ENCODE measurements at regions not wholly inside any gene's neighbourhood (a gene's known extent, or its start where the extent isn't known, plus 50 kb on each side); places are given as distances from the start of the nearest gene placed in this dataset.

DNA sequence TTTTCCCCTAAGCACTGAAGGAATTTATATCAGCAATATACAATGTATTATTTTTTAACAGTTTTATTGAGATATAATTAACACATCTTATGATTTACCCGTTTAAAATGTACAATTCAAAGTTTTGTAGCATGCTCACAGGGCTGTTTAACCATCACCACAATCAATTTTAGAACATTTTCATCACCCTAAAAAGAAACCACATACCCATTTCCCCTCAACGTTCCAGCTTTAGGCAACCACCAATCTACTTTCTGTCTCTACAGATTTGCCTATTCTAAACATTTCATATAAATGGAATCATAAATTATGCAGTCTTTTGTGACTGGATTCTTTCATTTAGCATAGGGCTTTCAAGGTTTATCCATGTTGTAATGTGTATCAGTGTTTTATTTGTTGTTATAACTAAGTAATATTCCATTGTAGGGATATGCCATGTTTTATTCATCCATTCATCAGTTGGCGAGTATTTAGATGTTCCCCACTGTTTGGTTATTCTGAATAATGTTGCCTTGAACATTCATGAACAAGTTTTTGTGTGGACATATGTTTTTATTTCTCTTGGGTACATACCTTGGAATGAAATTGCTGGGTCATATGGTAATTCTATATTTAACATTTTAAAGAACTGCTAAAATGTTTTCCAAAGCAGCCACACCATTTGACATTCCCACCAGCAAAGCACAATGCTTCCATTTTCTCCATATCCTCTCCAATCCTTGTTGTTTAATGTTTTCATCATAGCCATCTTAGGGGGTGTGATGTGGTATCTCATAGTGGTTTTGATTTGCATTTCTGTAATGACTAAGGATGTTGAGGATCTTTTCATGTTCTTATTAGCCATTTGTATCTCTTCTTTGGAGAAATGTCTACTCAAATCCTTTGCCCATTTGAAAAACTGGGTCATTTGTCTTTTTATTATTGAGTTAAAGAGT lies 188.5 kb downstream of the TM2D1 start:
- intact Hi-C loops (cut with DNase I) = no loop called here
- ATAC-seq (no peak), DNase-seq (ENCODE audit: low spot score) (no peak)

DNA sequence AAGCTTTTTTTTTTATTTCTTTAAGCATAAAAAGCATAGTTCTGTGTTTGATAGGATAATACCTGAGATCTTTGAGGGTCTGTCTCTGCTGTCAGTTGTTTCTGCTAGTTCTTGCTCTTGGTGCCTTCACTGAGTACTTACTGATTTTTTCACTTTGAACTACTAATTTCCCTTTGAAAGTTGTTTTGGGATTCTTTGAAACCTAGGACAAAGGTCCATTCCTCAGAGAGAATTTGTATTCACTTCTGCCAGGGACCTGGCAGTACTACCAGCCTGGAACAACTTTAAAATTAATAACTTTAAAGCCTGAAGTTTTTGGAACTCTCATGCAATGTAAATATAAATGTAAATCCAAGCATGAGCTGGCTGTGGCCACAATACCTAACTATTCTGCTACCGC lies 190.1 kb downstream of the TM2D1 start:
- intact Hi-C loops (cut with DNase I) = no loop called here
- DNase-seq (ENCODE audit: low spot score) = no peak
- no peak for ATAC-seq

DNA sequence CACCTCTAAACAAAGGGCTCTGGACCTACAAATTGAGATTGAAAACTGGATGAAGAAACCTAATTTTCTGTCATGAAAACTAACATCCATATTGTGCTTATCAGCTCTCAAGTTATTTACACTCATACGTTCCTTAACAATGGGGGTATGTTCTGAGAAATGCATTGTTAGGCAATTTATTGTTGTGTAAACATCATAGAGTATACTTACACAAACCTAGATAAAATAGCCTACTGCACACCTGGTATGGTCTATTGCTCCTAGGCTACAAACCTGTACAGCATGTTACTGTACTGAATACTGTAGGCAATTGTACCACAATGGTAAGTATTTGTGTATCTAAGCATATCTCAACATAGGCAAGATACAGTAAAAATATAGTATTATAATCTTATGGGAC lies 191.4 kb downstream of the TM2D1 start:
- ATAC-seq (no peak), DNase-seq (ENCODE audit: low spot score) (no peak)
- intact Hi-C loops (cut with DNase I) = no loop called here

DNA sequence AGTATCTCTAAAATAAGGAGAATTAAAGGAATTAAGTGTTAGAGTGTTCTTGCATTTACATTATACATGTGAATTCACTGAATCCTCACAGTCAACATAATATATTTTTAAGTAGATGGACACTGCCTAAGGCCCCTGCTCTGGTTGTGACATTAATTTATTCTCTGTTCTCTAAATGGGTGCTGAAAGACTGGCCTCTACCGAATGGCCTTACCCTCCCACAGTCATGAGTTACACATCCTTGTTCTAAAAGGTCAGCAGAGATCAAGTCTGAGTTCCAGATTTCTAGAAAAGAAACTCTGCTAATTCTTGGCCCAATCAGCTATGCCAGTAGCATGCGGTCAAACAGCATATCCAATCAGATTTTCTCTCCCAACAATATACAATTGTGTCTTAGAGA lies 193.2 kb downstream of the TM2D1 start:
- intact Hi-C loops (cut with DNase I) = no loop called here
- DNase-seq (ENCODE audit: low spot score) (no peak), ATAC-seq (no peak)

DNA sequence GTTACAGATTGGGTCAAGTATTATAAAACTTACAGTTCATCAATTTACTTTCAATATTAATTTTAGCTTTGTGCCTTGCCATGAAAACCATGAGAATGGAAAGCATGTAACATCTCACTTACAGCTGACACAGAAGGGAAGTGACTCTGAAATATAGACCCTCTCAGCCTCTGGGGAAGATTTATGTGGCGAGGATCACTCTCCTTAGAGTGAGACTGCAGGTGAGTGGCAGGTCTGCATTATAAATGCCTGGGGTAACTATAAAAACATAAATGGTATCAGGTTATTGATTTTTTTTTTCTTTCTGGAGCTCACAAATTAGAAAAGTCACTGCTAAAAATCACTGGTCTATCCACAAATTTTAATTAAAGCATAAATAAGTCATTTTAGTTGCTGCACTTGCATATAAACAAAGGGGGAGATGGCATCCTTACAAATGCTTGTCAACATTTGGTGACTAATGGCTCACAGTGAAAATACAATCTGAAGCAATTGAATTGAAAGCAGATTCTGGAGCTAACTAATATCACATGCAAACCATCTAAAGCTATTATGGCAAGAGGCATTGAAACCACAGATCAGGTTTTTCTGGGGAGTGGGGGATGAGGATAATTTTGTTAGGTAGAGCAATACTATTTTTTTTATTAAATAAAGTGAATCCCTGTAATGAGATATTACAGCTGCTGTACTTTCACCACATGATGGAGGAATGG lies 200.9 kb downstream of the TM2D1 start:
- DNase-seq (ENCODE audit: low spot score) = no peak
- intact Hi-C loops (cut with DNase I) = no loop called here
- no peak for ATAC-seq

DNA sequence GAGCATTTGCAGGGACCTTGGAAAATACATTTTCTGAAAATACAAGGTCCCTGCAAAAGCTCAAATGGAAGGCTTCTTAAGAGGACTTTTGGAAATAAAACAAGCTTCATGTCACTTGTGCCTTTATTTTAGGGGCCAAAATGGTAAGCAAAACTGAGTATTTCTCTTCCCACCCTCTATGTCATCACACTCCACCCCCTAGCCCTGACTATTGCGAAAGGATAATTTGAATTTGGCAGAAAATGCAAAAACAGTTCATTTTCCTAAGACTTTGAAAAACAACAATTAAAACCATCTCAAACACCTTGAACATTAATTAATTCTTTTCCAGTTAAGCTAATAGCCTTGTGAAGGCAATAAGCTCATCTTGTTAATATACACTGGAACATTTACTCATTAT lies 201.7 kb downstream of the TM2D1 start:
- intact Hi-C loops (cut with DNase I) = no loop called here
- DNase-seq (ENCODE audit: low spot score) (no peak), ATAC-seq (no peak)

DNA sequence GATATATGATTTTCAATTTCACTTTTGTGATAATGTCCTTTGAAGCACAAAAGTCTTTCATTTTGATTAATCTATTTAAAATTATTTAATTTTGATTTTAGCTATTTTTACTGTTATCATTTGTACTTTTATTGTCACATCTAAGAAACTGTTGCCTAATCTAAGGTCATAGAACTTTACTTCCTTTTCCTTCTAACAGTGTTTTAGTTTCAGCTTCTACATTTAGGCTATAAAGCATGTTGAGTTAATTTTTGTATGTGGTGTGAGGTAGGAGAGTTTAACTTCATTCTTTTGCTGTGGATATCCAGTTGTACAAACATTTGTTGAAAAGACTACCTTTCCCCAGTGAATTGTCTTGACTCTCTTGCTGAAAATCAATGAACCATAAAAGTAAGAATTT lies 204.5 kb downstream of the TM2D1 start:
- DNase-seq (ENCODE audit: low spot score) (no peak), ATAC-seq (no peak)
- intact Hi-C loops (cut with DNase I) = no loop called here

DNA sequence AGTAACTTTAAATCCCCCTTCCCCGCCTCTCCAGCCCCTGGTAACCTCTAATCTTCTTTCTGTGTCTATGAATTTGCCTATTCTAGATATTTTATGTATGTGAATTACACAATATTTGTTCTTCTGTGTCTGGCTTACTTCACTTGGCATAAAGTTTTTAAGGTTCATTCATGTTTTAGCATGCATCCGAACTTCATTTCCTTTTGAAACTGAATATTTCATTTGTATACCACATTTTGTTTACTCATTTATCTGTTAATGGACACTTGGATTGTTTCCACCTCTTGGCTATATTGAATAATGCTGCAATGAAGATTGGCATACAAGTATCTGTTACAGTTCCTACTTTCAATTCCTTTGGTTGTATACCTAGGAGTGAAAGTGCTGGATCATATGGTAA lies 205.3 kb downstream of the TM2D1 start:
- intact Hi-C loops (cut with DNase I) = no loop called here
- DNase-seq (ENCODE audit: low spot score) (no peak), ATAC-seq (no peak)

DNA sequence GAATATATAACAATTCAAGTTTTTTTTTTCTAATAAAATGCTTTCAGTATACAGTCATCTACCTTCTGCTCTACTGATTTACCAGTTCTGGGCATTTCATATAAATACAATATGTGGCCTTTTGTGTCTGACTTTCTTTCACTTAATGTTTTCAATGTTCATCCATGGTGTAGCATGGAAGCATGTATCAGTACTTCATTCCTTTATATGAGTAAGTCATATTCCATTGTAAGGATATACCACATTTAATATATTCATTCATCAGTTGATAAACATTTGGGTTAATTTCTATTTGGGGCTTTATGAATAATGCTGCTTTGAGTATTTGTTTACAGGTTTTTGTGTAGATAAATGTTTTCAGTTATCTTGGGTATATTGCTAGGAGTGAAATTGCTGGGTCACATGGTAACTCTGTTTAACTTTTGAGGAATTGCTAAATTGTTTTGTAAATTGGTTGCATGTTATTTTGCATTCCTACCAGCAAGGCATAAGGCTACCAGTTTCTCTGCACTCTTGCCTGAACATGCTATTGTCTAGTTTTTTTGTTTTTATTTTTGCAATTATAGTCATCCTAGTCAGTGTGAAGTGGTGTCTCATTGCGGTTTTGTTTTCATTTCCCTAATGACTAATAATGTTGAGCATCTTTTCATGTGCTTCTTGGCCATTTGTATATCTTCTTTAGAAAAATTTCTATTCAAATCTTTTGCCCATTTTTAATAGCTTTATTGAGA lies 206.1 kb downstream of the TM2D1 start:
- ATAC-seq (no peak), DNase-seq (ENCODE audit: low spot score) (no peak)
- intact Hi-C loops (cut with DNase I) = no loop called here

DNA sequence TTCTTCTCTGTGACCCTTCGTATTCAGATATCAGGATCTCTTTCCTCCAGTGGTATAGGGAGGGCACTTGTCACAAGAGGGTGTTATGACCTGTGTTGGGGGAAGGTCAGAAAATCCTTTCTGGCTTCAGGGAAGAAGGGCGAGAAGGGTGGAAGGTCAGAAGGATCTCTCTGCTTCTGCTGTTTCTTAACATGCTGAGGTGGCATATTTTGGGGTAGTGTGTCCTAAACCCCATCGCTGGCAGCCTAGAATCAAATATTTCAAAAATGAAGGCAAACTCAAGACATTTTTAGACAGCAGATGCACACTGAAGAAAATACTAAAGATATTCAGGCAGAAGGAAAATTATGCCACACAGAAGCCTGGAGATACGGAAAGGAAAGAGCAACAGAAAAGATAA lies 207.6 kb downstream of the TM2D1 start:
- ATAC-seq = no peak
- intact Hi-C loops (cut with DNase I) = no loop called here
- no peak for DNase-seq (ENCODE audit: low spot score)

DNA sequence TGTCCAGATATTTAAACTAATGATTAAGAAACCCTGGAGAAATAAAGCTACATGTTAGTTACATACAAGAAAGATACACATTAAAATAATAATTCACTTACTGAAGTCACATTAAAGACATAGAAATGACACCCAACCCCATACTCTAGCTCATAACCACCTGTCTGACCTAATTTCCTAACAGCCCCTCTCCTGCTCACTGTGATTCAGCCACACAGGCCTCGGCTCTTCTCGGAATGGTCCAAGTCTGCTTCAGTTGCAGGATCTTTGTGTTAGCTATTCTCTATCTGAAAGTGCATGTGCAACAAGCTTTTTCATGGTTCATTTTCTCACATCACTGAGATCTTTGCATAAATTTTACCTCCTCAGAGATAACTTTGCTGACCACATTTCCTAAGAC lies 209.8 kb downstream of the TM2D1 start:
- DNase-seq (ENCODE audit: low spot score) = no peak
- intact Hi-C loops (cut with DNase I) = no loop called here
- no peak for ATAC-seq

All from sciatic nerve (tissue), 2 donors.